ENCODE measurements at regions not wholly inside any gene's neighbourhood (a gene's known extent, or its start where the extent isn't known, plus 50 kb on each side); places are given as distances from the start of the nearest gene placed in this dataset.

- TF ChIP-seq POLR2A (IDR thresholded peaks at IDR 0.05) (no peak), POLR2AphosphoS5 (IDR thresholded peaks at IDR 0.05) (no peak), CTCF (IDR thresholded peaks at IDR 0.05) (no peak)
- H3K36me3 ChIP-seq: no peaks in the 10 kb centered on the region
- no peak overlapping the region for H3K4me3 ChIP-seq
- intact Hi-C loops (cut with DNase I; ENCODE audit: low total_unique reads): no loop called here
- peaks cover 0 to 2% of the 10 kb centered on the region in 2 donors for H3K27me3 ChIP-seq
- H3K9me3 ChIP-seq: peaks cover 5 to 6% of the 10 kb centered on the region in 2 donors
- H3K27ac ChIP-seq: no peak overlapping the region
- H3K4me1 ChIP-seq: no peaks in the 10 kb centered on the region
- DNase-seq (ENCODE audit: low spot score in 2 of 2): no peak
Observed at GRCh38 chr10:120347644-120348043, 109.4 kb upstream of the PLPP4 start.

DNA sequence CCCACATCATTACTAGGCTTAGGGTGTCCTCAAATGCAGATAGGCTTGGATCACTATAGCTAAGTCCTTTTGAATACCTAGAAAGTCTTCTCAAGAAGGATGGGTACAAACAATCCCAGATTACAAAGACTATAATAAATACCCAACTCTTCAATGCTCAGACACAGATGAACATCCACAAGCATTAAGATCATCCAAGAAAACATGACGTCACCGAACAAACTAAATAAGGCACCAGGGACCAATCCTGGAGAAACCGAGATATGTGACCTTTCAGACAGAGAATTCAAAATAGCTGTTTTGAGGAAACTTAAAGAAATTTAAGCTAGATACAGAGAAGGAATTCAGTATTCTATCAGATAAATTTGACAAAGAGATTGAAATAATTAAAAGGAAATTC, 108.0 kb upstream of the PLPP4 start:
- no peak for TF ChIP-seq CTCF (IDR thresholded peaks at IDR 0.05)
- TF ChIP-seq POLR2AphosphoS5 (IDR thresholded peaks at IDR 0.05): no peak
- TF ChIP-seq POLR2A (IDR thresholded peaks at IDR 0.05): no peak
- H3K4me3 ChIP-seq: no peak overlapping the region
- H3K27me3 ChIP-seq: peaks cover 0 to 2% of the 10 kb centered on the region in 2 donors
- no peak for DNase-seq (ENCODE audit: low spot score in 2 of 2)
- intact Hi-C loops (cut with DNase I; ENCODE audit: low total_unique reads): no loop called here
- H3K9me3 ChIP-seq: peaks cover 5 to 8% of the 10 kb centered on the region in 2 donors
- H3K4me1 ChIP-seq: no peaks in the 10 kb centered on the region
- H3K27ac ChIP-seq: no peak overlapping the region
- no peaks in the 10 kb centered on the region for H3K36me3 ChIP-seq

- intact Hi-C loops (cut with DNase I; ENCODE audit: low total_unique reads): no loop called here
- no peaks in the 10 kb centered on the region for H3K36me3 ChIP-seq
- no peak for DNase-seq (ENCODE audit: low spot score in 2 of 2)
- no peak overlapping the region for H3K27ac ChIP-seq
- no peaks in the 10 kb centered on the region for H3K27me3 ChIP-seq
- peaks cover 5 to 8% of the 10 kb centered on the region in 2 donors for H3K9me3 ChIP-seq
- TF ChIP-seq POLR2AphosphoS5 (IDR thresholded peaks at IDR 0.05): no peak
- no peak for TF ChIP-seq CTCF (IDR thresholded peaks at IDR 0.05)
- TF ChIP-seq POLR2A (IDR thresholded peaks at IDR 0.05): no peak
- H3K4me1 ChIP-seq: no peaks in the 10 kb centered on the region
- no peak overlapping the region for H3K4me3 ChIP-seq
Observed at GRCh38 chr10:120355425-120355824, 101.6 kb upstream of the PLPP4 start.

DNA sequence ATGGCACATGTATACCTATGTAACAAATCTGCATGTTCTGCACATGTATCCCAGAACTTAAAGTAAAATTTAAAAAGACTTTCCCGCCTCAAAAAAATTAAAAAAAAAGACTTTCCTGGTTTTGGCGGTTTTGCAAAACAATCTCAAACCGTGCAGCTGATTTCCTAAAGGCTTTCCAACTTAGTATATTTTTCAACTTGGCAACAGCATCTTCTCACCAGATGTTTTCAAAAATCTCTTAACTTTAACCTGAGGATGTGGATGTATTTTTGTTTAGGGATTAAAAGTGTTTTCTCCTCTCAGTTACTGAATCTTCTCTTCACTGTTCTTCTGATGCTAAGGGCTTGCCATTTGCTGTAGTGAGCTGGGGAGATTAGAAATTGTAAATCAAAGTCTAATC, 96.5 kb upstream of the PLPP4 start:
- Histone ChIP-seq H3K27me3 (no peaks in the 10 kb centered on the region), H3K4me1 (no peaks in the 10 kb centered on the region), H3K36me3 (no peaks in the 10 kb centered on the region), H3K9me3 (no peaks in the 10 kb centered on the region), H3K27ac (no peak overlapping the region), H3K4me3 (no peak overlapping the region)
- no peak for TF ChIP-seq POLR2A (IDR thresholded peaks at IDR 0.05)
- TF ChIP-seq CTCF (IDR thresholded peaks at IDR 0.05): no peak
- no peak for TF ChIP-seq POLR2AphosphoS5 (IDR thresholded peaks at IDR 0.05)
- DNase-seq (ENCODE audit: low spot score in 2 of 2): no peak
- intact Hi-C loops (cut with DNase I; ENCODE audit: low total_unique reads): no loop called here

- H3K27ac ChIP-seq: no peak overlapping the region
- TF ChIP-seq CTCF (IDR thresholded peaks at IDR 0.05) (no peak), POLR2A (IDR thresholded peaks at IDR 0.05) (no peak), POLR2AphosphoS5 (IDR thresholded peaks at IDR 0.05) (no peak)
- intact Hi-C loops (cut with DNase I; ENCODE audit: low total_unique reads): no loop called here
Observed at GRCh38 chr10:120365872-120366271, 91.2 kb upstream of the PLPP4 start.

More at GRCh38 chr10:120365872-120366271, 91.2 kb upstream of the PLPP4 start:
- Histone ChIP-seq H3K4me1 (no peaks in the 10 kb centered on the region), H3K27me3 (no peaks in the 10 kb centered on the region), H3K9me3 (no peaks in the 10 kb centered on the region), H3K36me3 (no peaks in the 10 kb centered on the region), H3K4me3 (no peak overlapping the region)
- no peak for DNase-seq (ENCODE audit: low spot score in 2 of 2)
